GM12864 (cell line): ENCODE measurements at regions not wholly inside any gene's neighbourhood (a gene's known extent, or its start where the extent isn't known, plus 50 kb on each side); places are given as distances from the start of the nearest gene placed in this dataset.

Experiments used
- DNase-seq: peaks from one replicate; pipeline ENCODE4 v3.0.0-alpha.2; 2011; ENCODE audit warnings: low read depth
- H3K4me3 ChIP-seq: 2 replicates; pipeline ENCODE4 v1.5.1; 2011; ENCODE audit warnings: mild to moderate bottlenecking, low read depth, low read length, control low read depth
- CTCF ChIP-seq: IDR thresholded peaks from 2 replicates; pipeline ENCODE4 v1.5.1; 2011; ENCODE audit warnings: low read depth, mild to moderate bottlenecking, moderate library complexity, low read length, control low read depth, inconsistent platforms; ENCODE audit errors: missing control alignments

GRCh38 chr19:31175564-31176348, 173.5 kb downstream of the TSHZ3 start:
- no peak for DNase-seq
- H3K4me3 ChIP-seq = no peak overlapping the region
- no peak for TF ChIP-seq CTCF

DNA sequence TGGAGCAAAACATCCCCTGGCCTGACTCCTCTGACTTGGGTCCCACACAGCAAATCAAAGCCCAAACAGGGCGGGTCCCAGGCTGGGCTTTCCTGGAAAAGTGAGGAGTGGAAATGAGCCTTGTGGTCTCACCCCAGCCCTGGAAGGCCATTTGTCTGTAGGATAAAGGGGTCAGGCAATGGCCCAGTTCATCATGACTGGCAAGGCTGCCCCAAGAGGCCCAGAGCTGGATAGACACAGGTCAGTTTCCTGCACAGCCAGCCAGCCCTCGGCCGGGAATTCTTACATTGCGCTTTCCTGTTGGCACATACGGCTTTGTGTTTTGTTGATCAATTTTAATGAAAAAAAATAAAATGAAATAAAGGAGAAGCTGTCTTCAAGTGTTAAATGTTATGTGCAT, 174.3 kb downstream of the TSHZ3 start:
- DNase-seq = no peak
- TF ChIP-seq CTCF = no peak
- no peak overlapping the region for H3K4me3 ChIP-seq

GRCh38 chr19:31173991-31174390, 175.2 kb downstream of the TSHZ3 start:
- no peak for DNase-seq
- H3K4me3 ChIP-seq = no peak overlapping the region
- TF ChIP-seq CTCF = no peak

DNA sequence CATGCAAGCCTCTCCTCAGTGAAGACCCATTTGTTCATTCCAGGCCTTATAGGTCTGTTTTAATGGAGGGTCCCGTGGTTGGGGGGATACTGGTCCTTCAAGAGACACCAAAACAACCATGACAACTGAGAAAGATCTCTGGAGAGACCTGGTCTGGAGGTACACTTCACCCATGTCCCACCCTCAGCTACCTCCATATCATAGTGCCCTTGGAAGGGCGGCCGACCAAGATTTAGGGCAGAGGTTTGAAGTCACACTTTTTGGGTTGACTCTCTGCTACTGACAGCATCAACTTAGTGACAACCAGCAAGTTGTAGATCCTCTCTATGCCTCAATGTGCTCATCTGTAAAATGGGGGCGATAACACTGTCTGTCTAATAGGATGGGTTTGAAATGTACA, 177.3 kb downstream of the TSHZ3 start:
- no peak overlapping the region for H3K4me3 ChIP-seq
- no peak for DNase-seq
- no peak for TF ChIP-seq CTCF

DNA sequence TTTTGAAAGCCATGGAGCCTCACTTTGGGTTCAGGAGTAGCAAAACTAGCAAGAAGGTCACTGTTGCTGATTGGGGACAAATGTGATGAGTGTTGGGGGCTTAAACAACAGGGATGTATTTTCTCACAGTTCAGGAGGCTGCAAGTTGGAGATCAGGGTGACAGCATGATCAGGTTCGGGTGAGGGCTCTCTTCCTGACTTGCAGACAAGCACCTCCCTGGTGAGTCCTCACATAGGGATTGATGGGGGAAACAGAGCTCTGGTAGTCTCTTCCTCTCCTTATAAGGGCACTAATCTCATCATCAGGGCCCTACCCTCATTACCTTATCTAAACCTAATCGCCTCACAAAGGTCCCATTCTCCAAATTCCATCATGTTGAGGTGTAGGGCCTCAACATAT, 179.2 kb downstream of the TSHZ3 start:
- no peak overlapping the region for H3K4me3 ChIP-seq
- DNase-seq = no peak

GRCh38 chr19:31168106-31168625, 181.1 kb downstream of the TSHZ3 start:
- H3K4me3 ChIP-seq = no peak overlapping the region
- DNase-seq = no peak
- TF ChIP-seq CTCF = no peak

More for the DNA sequence above, 179.2 kb downstream of the TSHZ3 start:
- no peak for TF ChIP-seq CTCF

DNA sequence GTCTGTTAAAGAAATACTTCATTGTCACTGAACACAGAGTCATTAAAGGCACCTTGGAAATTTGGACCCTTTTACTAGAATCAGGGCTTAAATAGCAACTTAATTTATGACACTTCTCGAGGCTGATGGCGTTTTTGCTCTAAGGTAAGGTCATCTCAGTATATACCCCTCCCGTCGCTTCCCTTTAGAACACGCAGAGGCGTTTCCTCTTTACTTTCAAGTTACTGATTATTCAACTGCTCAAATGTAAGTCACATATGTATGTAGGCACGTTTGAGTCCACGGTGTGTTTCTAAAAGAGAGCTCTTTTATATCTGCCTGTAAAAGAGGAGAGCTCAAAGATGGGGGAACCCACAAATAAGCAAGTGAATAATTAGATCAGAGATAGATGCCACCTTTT, 181.5 kb downstream of the TSHZ3 start:
- no peak overlapping the region for H3K4me3 ChIP-seq
- TF ChIP-seq CTCF = no peak
- DNase-seq = no peak
